ENCODE measurements at regions not wholly inside any gene's neighbourhood (a gene's known extent, or its start where the extent isn't known, plus 50 kb on each side); places are given as distances from the start of the nearest gene placed in this dataset.

DNA sequence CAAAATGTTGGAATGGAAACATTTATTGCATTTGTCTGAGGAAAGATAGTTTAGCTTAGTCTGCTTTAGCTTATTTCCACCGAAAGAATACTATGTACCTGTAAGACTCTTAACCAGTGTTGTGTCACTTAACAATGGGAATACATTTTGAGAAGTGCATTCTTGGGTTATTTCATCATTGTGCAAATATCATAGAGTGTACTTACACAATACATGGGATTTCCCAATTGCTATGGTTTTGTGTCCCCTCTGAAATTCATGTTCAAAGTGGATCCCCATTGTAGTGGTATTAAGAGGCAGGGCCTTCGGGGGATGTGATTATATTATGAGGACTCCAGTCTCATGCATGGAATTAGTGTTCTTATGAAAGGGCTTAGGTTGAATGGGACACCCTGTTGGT lies 249.4 kb upstream of the UBE2E3 start:
- DNase-seq (ENCODE audit: insufficient read length, low spot score) (no peak), FAIRE-seq (no peak)
- no peak for TF ChIP-seq CTCF (IDR thresholded peaks at IDR 0.05; ENCODE audit: insufficient read depth, missing control alignments)

DNA sequence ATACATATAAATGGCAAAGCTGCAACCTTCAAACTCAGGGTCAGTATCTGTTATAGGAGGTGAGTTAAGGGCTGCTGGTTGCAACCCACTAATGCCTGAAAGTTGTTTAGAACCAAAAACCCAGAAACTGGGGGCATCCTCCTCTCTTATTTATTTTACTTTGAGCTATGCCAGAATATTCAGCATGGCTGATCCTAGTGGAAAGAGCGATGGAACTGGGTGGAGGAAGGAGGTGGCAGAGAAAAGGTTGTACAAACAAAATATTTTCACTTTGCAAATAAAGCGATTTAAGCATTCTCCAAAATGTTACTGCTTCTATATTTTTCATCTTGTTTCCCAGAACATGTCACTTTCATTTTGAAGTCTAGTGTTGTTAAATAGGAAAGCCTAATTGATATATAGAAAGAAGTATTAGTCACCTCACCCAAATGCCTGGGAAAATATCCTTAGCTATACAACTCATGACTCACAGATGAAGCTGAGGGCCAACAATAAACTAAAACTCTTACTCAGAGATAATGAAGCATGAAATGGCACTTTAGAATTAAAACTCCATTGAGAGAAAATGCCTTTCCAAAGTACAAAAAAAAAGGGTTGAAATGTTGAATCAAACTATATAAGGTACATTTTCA lies 251.4 kb upstream of the UBE2E3 start:
- FAIRE-seq (peak; percentile 41), DNase-seq (ENCODE audit: insufficient read length, low spot score) (no peak)

DNA sequence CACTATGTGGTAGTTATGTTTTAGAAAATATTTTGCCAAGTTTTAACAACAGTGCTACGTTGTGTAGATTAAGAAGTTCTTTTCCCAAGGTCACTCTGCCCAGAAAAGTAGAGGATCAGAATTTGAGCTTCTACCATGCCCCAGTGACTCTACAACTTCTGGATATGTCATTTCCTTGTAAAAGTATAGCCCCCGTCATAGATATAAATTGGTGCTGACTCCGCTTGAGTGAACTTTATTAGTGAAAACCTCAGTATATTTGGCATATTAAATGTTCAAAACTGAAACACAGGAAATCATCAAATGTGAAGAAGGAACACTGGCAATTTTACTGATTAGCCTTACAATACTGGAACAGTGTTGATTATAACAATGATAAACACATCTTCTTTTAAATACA lies 256.7 kb upstream of the UBE2E3 start:
- DNase-seq (ENCODE audit: insufficient read length, low spot score) = no peak
- FAIRE-seq = peak; percentile 21
- TF ChIP-seq CTCF (IDR thresholded peaks at IDR 0.05; ENCODE audit: insufficient read depth, missing control alignments) = no peak

More for the DNA sequence above, 251.4 kb upstream of the UBE2E3 start:
- no peak for TF ChIP-seq CTCF (IDR thresholded peaks at IDR 0.05; ENCODE audit: insufficient read depth, missing control alignments)

DNA sequence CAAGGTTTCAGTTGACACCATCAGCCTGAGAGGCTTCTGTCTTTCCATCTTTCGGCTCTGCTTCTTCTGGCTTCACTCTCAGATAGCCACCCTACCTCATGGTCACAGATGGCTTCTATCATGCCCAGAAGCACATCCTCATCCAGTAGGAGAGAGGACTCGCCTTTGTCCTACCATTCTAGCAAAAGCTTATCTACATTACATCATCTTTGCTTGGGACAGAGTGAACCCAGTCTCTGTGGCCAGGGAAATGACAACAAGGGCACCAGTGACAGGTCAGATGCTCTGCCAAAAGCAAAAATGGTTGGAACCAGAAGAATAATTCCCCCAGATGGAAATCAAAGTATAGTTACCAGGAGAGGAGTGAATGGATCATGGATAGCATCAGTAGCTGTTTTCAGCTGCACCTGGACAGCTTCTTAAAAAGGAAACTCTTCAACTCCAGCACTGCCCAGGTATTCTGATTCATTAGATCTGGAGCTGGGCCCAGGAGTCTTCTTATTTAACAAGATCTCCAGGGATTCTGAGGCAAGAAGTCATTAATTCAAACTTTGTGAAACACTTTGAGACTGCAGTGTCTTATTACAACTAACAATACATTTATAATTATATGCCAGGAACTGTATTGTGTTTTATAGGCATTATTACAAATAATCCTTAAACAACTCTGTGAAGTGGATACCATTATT lies 257.7 kb upstream of the UBE2E3 start:
- DNase-seq (ENCODE audit: insufficient read length, low spot score) (no peak), FAIRE-seq (no peak)
- no peak for TF ChIP-seq CTCF (IDR thresholded peaks at IDR 0.05; ENCODE audit: insufficient read depth, missing control alignments)

DNA sequence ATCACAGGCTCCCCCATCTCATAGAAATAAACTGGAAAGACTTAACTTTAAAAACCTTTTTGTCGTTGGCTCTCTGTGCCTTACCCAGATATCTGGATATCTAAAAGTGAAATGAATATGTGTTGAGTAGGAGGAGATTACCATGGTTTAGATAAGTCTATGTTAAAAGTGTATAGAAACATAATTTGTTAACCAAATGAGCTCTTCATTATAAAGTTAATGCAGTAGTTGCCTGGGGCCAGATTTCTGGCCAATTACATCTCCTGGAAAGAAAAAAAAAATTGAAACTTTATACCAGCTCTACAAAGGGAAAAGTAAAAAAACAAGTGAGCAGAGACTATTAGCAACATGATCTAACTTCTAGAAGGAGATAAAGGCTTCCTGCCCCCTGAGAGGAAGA lies 259.6 kb upstream of the UBE2E3 start:
- no peak for DNase-seq (ENCODE audit: insufficient read length, low spot score)
- no peak for FAIRE-seq
- no peak for TF ChIP-seq CTCF (IDR thresholded peaks at IDR 0.05; ENCODE audit: insufficient read depth, missing control alignments)

DNA sequence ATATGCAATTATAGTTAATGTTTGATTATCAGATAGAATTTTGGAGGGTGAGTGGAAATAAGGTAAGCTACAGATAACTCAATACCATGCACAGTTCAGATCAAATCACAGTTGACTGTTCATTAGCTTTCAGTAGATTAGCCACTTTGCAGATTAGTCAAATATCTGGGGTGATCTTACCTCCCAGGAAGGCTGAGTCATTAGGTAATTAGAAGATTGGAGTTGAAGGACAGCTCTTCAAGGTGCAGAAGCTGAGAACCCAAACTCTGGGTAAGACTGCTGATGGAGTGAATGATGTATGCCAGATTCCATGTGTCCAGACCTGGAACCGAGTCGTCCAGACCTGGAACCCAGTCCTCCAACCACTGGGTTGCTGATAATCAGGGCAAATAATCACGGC lies 262.8 kb upstream of the UBE2E3 start:
- FAIRE-seq = peak; percentile 63
- no peak for TF ChIP-seq CTCF (IDR thresholded peaks at IDR 0.05; ENCODE audit: insufficient read depth, missing control alignments)

More for the DNA sequence above, 262.8 kb upstream of the UBE2E3 start:
- no peak for DNase-seq (ENCODE audit: insufficient read length, low spot score)

Measured in D721Med (cell line).